ENCODE measurements at regions not wholly inside any gene's neighbourhood (a gene's known extent, or its start where the extent isn't known, plus 50 kb on each side); places are given as distances from the start of the nearest gene placed in this dataset.
"Not testable (repeated sequence)": the region's sequence is repeated elsewhere in the genome, so short reads cannot be mapped to it uniquely, and the experiment has no call there.

- no peaks in the 10 kb centered on the region for H3K27me3 ChIP-seq
- TF ChIP-seq POLR2A (IDR thresholded peaks at IDR 0.05) (no peak), POLR2AphosphoS5 (IDR thresholded peaks at IDR 0.05) (no peak), EP300 (IDR thresholded peaks at IDR 0.05) (no peak), CTCF (IDR thresholded peaks at IDR 0.05) (no peak)
- H3K4me1 ChIP-seq = no peaks in the 10 kb centered on the region
- WGBS, 2 donors = 65 to 67% methylated on average over 2 of the region's 2 CpGs
- no peaks in the 10 kb centered on the region for H3K9me3 ChIP-seq
- H3K36me3 ChIP-seq = no peaks in the 10 kb centered on the region
- no peak for ATAC-seq (ENCODE audit: low FRiP score in 2 of 2)
- H3K4me3 ChIP-seq = no peak overlapping the region
- no peak for DNase-seq
- no peak overlapping the region for H3K27ac ChIP-seq
Observed at GRCh38 chr5:86482008-86482407, 135.7 kb upstream of the COX7C start.

- Histone ChIP-seq H3K9me3 (no peaks in the 10 kb centered on the region), H3K27me3 (no peaks in the 10 kb centered on the region), H3K4me3 (no peak overlapping the region), H3K36me3 (no peaks in the 10 kb centered on the region), H3K27ac (no peak overlapping the region), H3K4me1 (no peaks in the 10 kb centered on the region)
- WGBS, 2 donors = 77 to 81% methylated on average over 1 of the region's 1 CpG
- TF ChIP-seq EP300 (IDR thresholded peaks at IDR 0.05) (no peak), POLR2AphosphoS5 (IDR thresholded peaks at IDR 0.05) (no peak), POLR2A (IDR thresholded peaks at IDR 0.05) (no peak), CTCF (IDR thresholded peaks at IDR 0.05) (no peak)
- no peak for ATAC-seq (ENCODE audit: low FRiP score in 2 of 2)
- no peak for DNase-seq
Observed at GRCh38 chr5:86493777-86494176, 124.0 kb upstream of the COX7C start.

- Histone ChIP-seq H3K9me3 (no peaks in the 10 kb centered on the region), H3K4me1 (no peaks in the 10 kb centered on the region), H3K36me3 (no peaks in the 10 kb centered on the region), H3K4me3 (no peak overlapping the region), H3K27ac (no peak overlapping the region), H3K27me3 (no peaks in the 10 kb centered on the region)
- DNase-seq (no peak), ATAC-seq (ENCODE audit: low FRiP score in 2 of 2) (no peak)
- 50 to 59% methylated on average over 1 of the region's 1 CpG for WGBS, 2 donors
- TF ChIP-seq POLR2AphosphoS5 (IDR thresholded peaks at IDR 0.05) = no peak
- no peak for TF ChIP-seq EP300 (IDR thresholded peaks at IDR 0.05)
- TF ChIP-seq POLR2A (IDR thresholded peaks at IDR 0.05) = no peak
- TF ChIP-seq CTCF (IDR thresholded peaks at IDR 0.05) = no peak
Observed at GRCh38 chr5:86500947-86501346, 116.8 kb upstream of the COX7C start.

- ATAC-seq (ENCODE audit: low FRiP score in 2 of 2) (no peak), DNase-seq (no peak)
- Histone ChIP-seq H3K27ac (no peak overlapping the region), H3K27me3 (no peaks in the 10 kb centered on the region), H3K4me3 (no peak overlapping the region), H3K4me1 (no peaks in the 10 kb centered on the region), H3K36me3 (no peaks in the 10 kb centered on the region), H3K9me3 (no peaks in the 10 kb centered on the region)
- TF ChIP-seq POLR2A (IDR thresholded peaks at IDR 0.05) = no peak
- TF ChIP-seq CTCF (IDR thresholded peaks at IDR 0.05) = no peak
- TF ChIP-seq POLR2AphosphoS5 (IDR thresholded peaks at IDR 0.05) = no peak
- TF ChIP-seq EP300 (IDR thresholded peaks at IDR 0.05) = no peak
- 90 to 93% methylated on average over 4 of the region's 4 CpGs for WGBS, 2 donors
Observed at GRCh38 chr5:86507574-86507973, 110.2 kb upstream of the COX7C start.

- H3K27me3 ChIP-seq; H3K36me3 ChIP-seq; H3K9me3 ChIP-seq; DNase-seq; H3K4me3 ChIP-seq; H3K4me1 ChIP-seq; H3K27ac ChIP-seq; ATAC-seq (ENCODE audit: low FRiP score in 2 of 2): not testable (repeated sequence)
- 94 to 96% methylated on average over 12 of the region's 21 CpGs for WGBS, 2 donors
Observed at GRCh38 chr5:86510330-86510915, 107.3 kb upstream of the COX7C start.

Data from upper lobe of left lung (tissue), 6 donors.